Karpas-422 (cell line): ENCODE measurements at regions not wholly inside any gene's neighbourhood (a gene's known extent, or its start where the extent isn't known, plus 50 kb on each side); places are given as distances from the start of the nearest gene placed in this dataset.
"Not testable (repeated sequence)": the region's sequence is repeated elsewhere in the genome, so short reads cannot be mapped to it uniquely, and the experiment has no call there.

ENCODE experiments used
- DNase-seq: peaks from one replicate; pipeline ENCODE4 v3.0.0-alpha.2; 2015
- H2AFZ ChIP-seq: fragments of 200-600 bp; sonication (generic); 2 replicates; pipeline ENCODE4 v1.6.1; 2014; ENCODE audit warnings: antibody characterized with exemption, low read length, mixed read lengths
- H3K27ac ChIP-seq: fragments of 200-600 bp; sonication (generic); 2 replicates; pipeline ENCODE4 v1.5.1; 2014; ENCODE audit warnings: mild to moderate bottlenecking, low read length, moderate library complexity
- H3K27me3 ChIP-seq: fragments of 200-600 bp; sonication (generic); 2 replicates; pipeline ENCODE4 v1.6.1; 2014; ENCODE audit warnings: low read length, mixed read lengths
- H3K36me3 ChIP-seq: fragments of 200-600 bp; sonication (generic); 2 replicates; pipeline ENCODE4 v1.6.1; 2014; ENCODE audit warnings: low read length, mixed read lengths; ENCODE audit not compliant: insufficient read depth
- H3K4me1 ChIP-seq: fragments of 200-600 bp; sonication (generic); 2 replicates; pipeline ENCODE4 v1.6.1; 2014; ENCODE audit warnings: mild to moderate bottlenecking, low read length, mixed read lengths
- H3K4me2 ChIP-seq: fragments of 200-600 bp; sonication (generic); 2 replicates; pipeline ENCODE4 v1.6.1; 2014; ENCODE audit warnings: low read length, low read depth, mild to moderate bottlenecking; ENCODE audit not compliant: poor library complexity, severe bottlenecking
- H3K4me3 ChIP-seq: fragments of 200-600 bp; sonication (generic); 2 replicates; pipeline ENCODE4 v1.5.1; 2014; ENCODE audit warnings: mild to moderate bottlenecking, antibody characterized with exemption, low read length, mixed read lengths
- H3K79me2 ChIP-seq: fragments of 200-600 bp; sonication (generic); 2 replicates; pipeline ENCODE4 v1.6.1; 2014; ENCODE audit warnings: mild to moderate bottlenecking, low read length, mixed read lengths
- H3K9ac ChIP-seq: fragments of 200-600 bp; sonication (generic); 2 replicates; pipeline ENCODE4 v1.6.0; 2014; ENCODE audit warnings: low read length
- H3K9me2 ChIP-seq: fragments of 200-600 bp; sonication (generic), shearing (Covaris generic); replicated peaks from 2 replicates; pipeline ENCODE4 v1.6.0; 2014; ENCODE audit warnings: mild to moderate bottlenecking, low read length, moderate library complexity; ENCODE audit not compliant: insufficient read depth
- H3K9me3 ChIP-seq: fragments of 300-700, 200-600 bp; sonication (generic); 2 replicates; pipeline ENCODE4 v1.6.1; 2014; ENCODE audit warnings: low read length, mixed read lengths
- H4K20me1 ChIP-seq: fragments of 200-600 bp; sonication (generic); 2 replicates; pipeline ENCODE4 v1.6.1; 2014; ENCODE audit warnings: mild to moderate bottlenecking, antibody characterized with exemption, low read length, low read depth; ENCODE audit not compliant: insufficient read depth

DNA sequence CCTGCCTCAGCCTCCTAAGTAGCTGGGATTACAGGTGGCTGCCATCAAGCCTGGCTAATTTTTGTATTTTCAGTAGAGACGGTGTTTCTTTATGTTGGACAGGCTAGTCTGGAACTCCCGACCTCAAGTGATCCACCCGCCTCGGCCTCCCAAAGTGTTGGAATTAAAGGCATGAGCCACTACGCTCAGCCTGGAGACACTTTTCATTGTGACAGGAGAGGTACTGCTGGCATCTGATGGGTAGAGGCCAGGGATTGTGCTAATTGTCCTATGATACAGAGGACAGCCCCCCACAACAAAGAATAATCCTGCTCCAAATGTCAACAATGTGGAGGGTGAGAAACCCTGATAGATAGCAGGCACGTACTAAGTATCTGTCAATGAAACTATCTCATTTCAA, 91.3 kb upstream of the SLC25A48 start:
- Histone ChIP-seq H3K9ac (no peak overlapping the region), H4K20me1 (no peaks in the 10 kb centered on the region), H3K9me2 (no peaks in the 10 kb centered on the region), H3K79me2 (no peaks in the 10 kb centered on the region), H3K9me3 (no peaks in the 10 kb centered on the region), H3K36me3 (no peaks in the 10 kb centered on the region), H3K4me1 (no peaks in the 10 kb centered on the region), H3K4me3 (no peak overlapping the region), H3K27me3 (no peaks in the 10 kb centered on the region), H3K4me2 (no peak overlapping the region), H2AFZ (no peak overlapping the region), H3K27ac (no peak overlapping the region)
- DNase-seq: no peak

- not testable (repeated sequence) for H3K9me2 ChIP-seq, H3K27ac ChIP-seq, H3K9ac ChIP-seq, H4K20me1 ChIP-seq, H3K9me3 ChIP-seq, H3K4me3 ChIP-seq, H3K79me2 ChIP-seq, DNase-seq, H3K4me2 ChIP-seq, H3K27me3 ChIP-seq, H3K4me1 ChIP-seq, H2AFZ ChIP-seq, H3K36me3 ChIP-seq
Observed at GRCh38 chr5:135742240-135742639, 92.2 kb upstream of the SLC25A48 start.

DNA sequence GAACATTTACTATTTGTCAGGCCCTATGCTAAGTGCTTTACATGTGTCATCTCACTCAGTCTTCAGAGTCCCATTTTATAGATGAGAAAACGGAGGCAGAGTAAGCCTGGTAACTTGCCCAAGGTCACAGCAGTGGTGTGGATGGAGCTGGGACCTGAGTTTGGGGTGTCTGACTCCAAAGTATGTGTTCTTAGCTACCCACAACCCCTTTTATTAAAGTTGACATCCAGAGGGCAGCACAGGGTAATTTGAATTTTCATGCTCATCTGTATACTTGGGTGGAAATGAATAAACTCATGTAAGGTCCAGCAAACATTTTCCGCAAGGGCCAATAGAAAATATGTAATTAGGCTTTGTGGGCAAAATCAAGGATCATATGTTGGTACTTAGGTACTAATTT, 93.4 kb upstream of the SLC25A48 start:
- Histone ChIP-seq H3K27me3 (no peaks in the 10 kb centered on the region), H3K27ac (no peak overlapping the region), H3K4me2 (no peak overlapping the region), H3K9ac (no peak overlapping the region), H2AFZ (no peak overlapping the region), H3K36me3 (no peaks in the 10 kb centered on the region), H3K9me3 (no peaks in the 10 kb centered on the region), H3K4me1 (no peaks in the 10 kb centered on the region), H4K20me1 (no peaks in the 10 kb centered on the region), H3K4me3 (no peak overlapping the region), H3K9me2 (no peaks in the 10 kb centered on the region), H3K79me2 (no peaks in the 10 kb centered on the region)
- no peak for DNase-seq

- H3K27me3 ChIP-seq: no peaks in the 10 kb centered on the region
- no peaks in the 10 kb centered on the region for H3K9me3 ChIP-seq
- no peak overlapping the region for H3K9ac ChIP-seq
- no peak overlapping the region for H3K27ac ChIP-seq
- no peaks in the 10 kb centered on the region for H3K9me2 ChIP-seq
- no peak overlapping the region for H3K4me3 ChIP-seq
- no peaks in the 10 kb centered on the region for H3K4me1 ChIP-seq
- H4K20me1 ChIP-seq: no peaks in the 10 kb centered on the region
- no peak overlapping the region for H2AFZ ChIP-seq
- no peak for DNase-seq
- H3K79me2 ChIP-seq: no peaks in the 10 kb centered on the region
- H3K4me2 ChIP-seq: no peak overlapping the region
- H3K36me3 ChIP-seq: no peaks in the 10 kb centered on the region
Observed at GRCh38 chr5:135740475-135740874, 94.0 kb upstream of the SLC25A48 start.

DNA sequence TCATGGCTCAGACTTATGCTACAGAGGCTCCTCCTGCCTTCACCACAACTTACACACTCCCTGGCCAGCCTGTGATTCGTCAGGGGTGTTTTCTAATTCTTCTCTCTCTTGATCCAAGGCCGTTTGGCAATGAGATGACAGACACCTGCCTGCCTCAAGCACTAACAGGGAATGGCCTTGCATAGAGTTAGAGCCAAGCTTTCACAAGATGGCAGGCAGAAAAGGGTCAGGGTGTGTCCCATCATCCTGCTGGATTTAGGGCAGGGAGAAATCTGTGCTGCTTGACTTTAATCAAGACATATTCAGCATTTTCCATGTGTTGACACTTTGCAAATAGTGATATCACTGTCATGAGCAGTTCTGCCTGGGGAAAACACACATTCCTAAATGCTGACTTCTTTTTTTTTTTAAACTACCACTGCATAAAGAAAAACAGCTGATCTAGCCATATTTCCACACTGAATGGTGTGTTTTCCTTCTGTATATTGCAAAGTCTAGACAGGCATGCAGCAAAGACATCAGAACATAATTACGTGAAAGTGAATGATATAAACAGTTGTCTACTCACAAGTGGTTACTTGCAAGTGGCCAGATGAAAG, 95.0 kb upstream of the SLC25A48 start:
- Histone ChIP-seq H3K9ac (no peak overlapping the region), H3K4me2 (no peak overlapping the region), H3K27me3 (no peaks in the 10 kb centered on the region), H3K79me2 (no peaks in the 10 kb centered on the region), H3K9me2 (no peaks in the 10 kb centered on the region), H2AFZ (no peak overlapping the region), H3K4me3 (no peak overlapping the region), H3K9me3 (no peaks in the 10 kb centered on the region), H4K20me1 (no peaks in the 10 kb centered on the region), H3K36me3 (no peaks in the 10 kb centered on the region), H3K27ac (no peak overlapping the region), H3K4me1 (no peaks in the 10 kb centered on the region)
- no peak for DNase-seq

DNA sequence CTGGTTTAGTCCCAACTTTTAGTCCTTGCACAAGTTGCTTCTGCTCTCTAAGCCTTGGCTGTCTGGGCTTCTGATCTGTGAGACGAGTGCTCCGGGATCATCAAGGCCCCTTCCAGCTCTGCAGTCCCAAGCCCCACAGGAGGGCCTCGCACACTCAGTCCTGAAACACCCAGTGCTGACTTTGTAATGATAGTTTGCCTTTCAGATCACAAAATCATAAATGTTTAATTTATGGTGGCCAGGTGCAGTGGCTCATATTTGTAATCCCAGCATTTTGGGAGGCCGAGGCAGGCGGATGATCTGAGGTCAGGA, 95.9 kb upstream of the SLC25A48 start:
- Histone ChIP-seq H3K36me3 (no peaks in the 10 kb centered on the region), H3K4me1 (no peaks in the 10 kb centered on the region), H3K9ac (no peak overlapping the region), H4K20me1 (no peaks in the 10 kb centered on the region), H3K27ac (no peak overlapping the region), H3K27me3 (no peaks in the 10 kb centered on the region), H3K9me2 (no peaks in the 10 kb centered on the region), H3K4me3 (no peak overlapping the region), H3K9me3 (no peaks in the 10 kb centered on the region), H2AFZ (no peak overlapping the region), H3K79me2 (no peaks in the 10 kb centered on the region), H3K4me2 (no peak overlapping the region)
- no peak for DNase-seq

GRCh38 chr5:135737701-135738563, 96.5 kb upstream of the SLC25A48 start:
- Histone ChIP-seq H3K36me3 (no peaks in the 10 kb centered on the region), H3K9me2 (no peaks in the 10 kb centered on the region), H3K27me3 (no peaks in the 10 kb centered on the region), H2AFZ (no peak overlapping the region), H3K4me2 (no peak overlapping the region), H3K9ac (no peak overlapping the region), H3K4me1 (no peaks in the 10 kb centered on the region), H3K9me3 (no peaks in the 10 kb centered on the region), H3K27ac (no peak overlapping the region), H3K4me3 (no peak overlapping the region), H3K79me2 (no peaks in the 10 kb centered on the region), H4K20me1 (no peaks in the 10 kb centered on the region)
- no peak for DNase-seq

GRCh38 chr5:135736952-135737351, 97.5 kb upstream of the SLC25A48 start:
- H3K9me2 ChIP-seq, H4K20me1 ChIP-seq, H3K27ac ChIP-seq, H3K4me1 ChIP-seq, H3K79me2 ChIP-seq, H3K9ac ChIP-seq, DNase-seq, H3K4me3 ChIP-seq, H2AFZ ChIP-seq, H3K9me3 ChIP-seq, H3K27me3 ChIP-seq, H3K36me3 ChIP-seq, H3K4me2 ChIP-seq: not testable (repeated sequence)
